Trophoblast cell (in vitro differentiated cells and primary cell): ENCODE measurements at regions not wholly inside any gene's neighbourhood (a gene's known extent, or its start where the extent isn't known, plus 50 kb on each side); places are given as distances from the start of the nearest gene placed in this dataset.

Source experiments
- DNase-seq, 2 donors: peaks; one replicate each; pipeline ENCODE4 v3.0.0-alpha.2; 2016
- H2AFZ ChIP-seq: 2 replicates; pipeline ENCODE4 v1.6.1; 2013; ENCODE audit warnings: low read length, moderate library complexity, mild to moderate bottlenecking; ENCODE audit not compliant: insufficient read depth, poor library complexity
- H2AK5ac ChIP-seq: 2 replicates; pipeline ENCODE4 v1.6.1; 2013; ENCODE audit warnings: mild to moderate bottlenecking, low read length
- H2BK120ac ChIP-seq: 2 replicates; pipeline ENCODE4 v1.6.1; 2013; ENCODE audit warnings: low read length, mild to moderate bottlenecking, moderate library complexity; ENCODE audit not compliant: insufficient read depth, poor library complexity
- H2BK12ac ChIP-seq: 2 replicates; pipeline ENCODE4 v1.6.1; 2013; ENCODE audit warnings: mild to moderate bottlenecking, low read length, moderate library complexity
- H2BK5ac ChIP-seq: 2 replicates; pipeline ENCODE4 v1.6.1; 2013; ENCODE audit warnings: low read length, low read depth, moderate library complexity, mild to moderate bottlenecking; ENCODE audit not compliant: poor library complexity
- H3K14ac ChIP-seq: 2 replicates; pipeline ENCODE4 v1.6.1; 2013; ENCODE audit warnings: mild to moderate bottlenecking, low read length
- H3K18ac ChIP-seq: 2 replicates; pipeline ENCODE4 v1.6.1; 2013; ENCODE audit warnings: mild to moderate bottlenecking, low read length
- H3K23ac ChIP-seq: 2 replicates; pipeline ENCODE4 v1.6.1; 2013; ENCODE audit warnings: low read length
- H3K27ac ChIP-seq: 2 replicates; pipeline ENCODE4 v1.5.1; 2013; ENCODE audit warnings: low read depth, mild to moderate bottlenecking, inconsistent platforms, low read length, moderate library complexity
- H3K27me3 ChIP-seq: 2 replicates; pipeline ENCODE4 v1.6.1; 2013; ENCODE audit warnings: inconsistent platforms, mild to moderate bottlenecking, low read length, moderate library complexity; ENCODE audit not compliant: insufficient read depth
- H3K36me3 ChIP-seq, 2 experiments: 1 replicate in 1 of 2; 2 replicates in 1 of 2; pipeline ENCODE4 v1.6.1; 2013; ENCODE audit warnings: low read length in 2 of 2, mild to moderate bottlenecking in 2 of 2, moderate library complexity in 1 of 2; ENCODE audit not compliant: insufficient read depth in 2 of 2, control insufficient read depth in 1 of 2
- H3K4ac ChIP-seq: 2 replicates; pipeline ENCODE4 v1.6.1; 2013; ENCODE audit warnings: low read depth, mild to moderate bottlenecking, low read length, moderate library complexity
- H3K4me1 ChIP-seq, 2 experiments: 1 replicate in 1 of 2; 2 replicates in 1 of 2; pipeline ENCODE4 v1.6.1; 2013; ENCODE audit warnings: low read length in 2 of 2, mild to moderate bottlenecking in 2 of 2, moderate library complexity in 1 of 2; ENCODE audit not compliant: insufficient read depth in 2 of 2, control insufficient read depth in 1 of 2
- H3K4me2 ChIP-seq: 2 replicates; pipeline ENCODE4 v1.6.1; 2013; ENCODE audit warnings: inconsistent platforms, mild to moderate bottlenecking, low read length, moderate library complexity
- H3K4me3 ChIP-seq: 2 replicates; pipeline ENCODE4 v1.5.1; 2013; ENCODE audit warnings: mild to moderate bottlenecking, low read depth, low read length, inconsistent platforms
- H3K79me1 ChIP-seq: one replicate; pipeline ENCODE4 v1.6.1; 2013; ENCODE audit warnings: low read length
- H3K79me2 ChIP-seq: 2 replicates; pipeline ENCODE4 v1.6.1; 2013; ENCODE audit warnings: low read length, mild to moderate bottlenecking; ENCODE audit not compliant: control insufficient read depth, insufficient read depth, poor library complexity
- H3K9ac ChIP-seq: 2 replicates; pipeline ENCODE4 v1.6.1; 2013; ENCODE audit warnings: mild to moderate bottlenecking, low read length
- H3K9me3 ChIP-seq: 2 replicates; pipeline ENCODE4 v1.6.1; 2013; ENCODE audit warnings: low read depth, mild to moderate bottlenecking, control low read depth, inconsistent platforms, low read length; ENCODE audit not compliant: insufficient read depth
- H4K12ac ChIP-seq: 2 replicates; pipeline ENCODE4 v1.6.1; 2013; ENCODE audit warnings: low read depth, mild to moderate bottlenecking, low read length, moderate library complexity
- H4K8ac ChIP-seq: 2 replicates; pipeline ENCODE4 v1.6.1; 2013; ENCODE audit warnings: low read depth, mild to moderate bottlenecking, low read length, moderate library complexity
- H4K91ac ChIP-seq: one replicate; pipeline ENCODE4 v1.6.1; 2013; ENCODE audit warnings: low read depth, mild to moderate bottlenecking, low read length, moderate library complexity
- WGBS: extraction: QIAGEN DNeasy Blood & Tissue Kit; methylation state at CpG from one replicate; pipeline ENCODE4 v1.1.7; 2013; ENCODE audit warnings: missing lambda C conversion rate; ENCODE audit not compliant: insufficient read length, insufficient coverage; ENCODE audit errors: extremely low coverage; 5-methylcytosine and 5-hydroxymethylcytosine counted together

DNA sequence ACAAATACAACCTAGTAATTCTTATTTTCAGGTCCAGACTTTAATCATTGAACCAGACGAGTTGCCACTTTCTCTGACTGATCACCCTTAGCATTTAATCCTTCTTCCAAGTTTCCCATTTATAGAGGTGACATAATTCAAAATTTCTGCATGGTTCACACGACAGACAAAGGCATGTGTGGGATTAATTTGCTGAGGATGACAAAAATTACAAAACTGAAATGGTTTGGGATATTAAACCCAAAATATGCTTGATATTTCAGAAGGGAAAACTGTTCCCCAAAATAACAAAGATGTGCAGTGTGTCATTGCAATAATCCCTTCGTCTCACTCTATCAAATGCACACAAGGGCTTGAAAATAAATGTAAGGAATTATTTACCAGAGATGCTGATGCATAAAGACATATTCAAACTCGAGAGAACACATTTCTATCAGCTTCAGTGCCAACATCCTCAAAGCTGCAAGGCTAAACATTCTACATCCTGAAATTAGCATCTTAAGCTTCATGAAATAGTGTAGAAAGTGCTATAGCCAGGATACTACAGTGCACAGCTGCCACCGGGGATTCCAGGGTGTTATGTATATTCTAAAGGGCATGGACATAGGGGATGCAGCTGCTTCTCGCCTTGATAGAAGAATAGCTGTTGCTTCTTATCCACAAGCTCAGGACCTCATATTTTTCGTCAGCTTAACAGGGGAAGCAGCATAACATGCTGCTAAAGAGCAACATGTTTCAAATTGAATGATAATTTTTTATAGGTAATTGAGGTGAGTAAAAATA lies 198.7 kb upstream of the SLITRK1 start:
- no CpG with 5 or more reads among the region's 7 CpGs for WGBS

DNA sequence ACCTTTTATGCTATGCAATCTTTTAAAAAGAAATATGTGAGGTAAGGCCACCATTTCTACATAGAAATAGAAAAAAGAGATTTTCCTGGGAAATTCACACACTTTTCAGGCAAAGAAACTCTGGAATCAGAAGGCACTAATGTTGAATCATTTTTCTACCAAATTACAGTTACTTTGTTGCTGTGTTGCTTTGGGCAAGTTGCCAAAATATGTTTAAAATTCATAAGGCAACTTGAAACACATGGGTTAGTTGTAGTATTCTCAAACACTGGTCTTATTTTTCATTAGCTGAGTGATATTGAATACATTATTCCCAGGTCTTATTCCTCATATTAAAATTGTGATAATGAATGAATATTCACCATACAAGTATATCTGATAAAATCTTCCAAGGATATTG lies 195.0 kb upstream of the SLITRK1 start:
- no peaks in the 10 kb centered on the region for H3K4me1 ChIP-seq
- DNase-seq: no peak
- H3K27me3 ChIP-seq: no peaks in the 10 kb centered on the region
- H3K9me3 ChIP-seq: no peaks in the 10 kb centered on the region
- no peak overlapping the region for H4K12ac ChIP-seq
- no peak overlapping the region for H3K14ac ChIP-seq
- H4K8ac ChIP-seq: no peak overlapping the region
- H4K91ac ChIP-seq: no peak overlapping the region
- H3K4ac ChIP-seq: no peak overlapping the region
- no peaks in the 10 kb centered on the region for H3K79me2 ChIP-seq
- no peak overlapping the region for H2AFZ ChIP-seq
- H2BK12ac ChIP-seq: no peak overlapping the region
- H3K79me1 ChIP-seq: no peaks in the 10 kb centered on the region
- H2BK120ac ChIP-seq: no peak overlapping the region
- no peak overlapping the region for H3K18ac ChIP-seq
- no peak overlapping the region for H2BK5ac ChIP-seq
- no peak overlapping the region for H3K4me2 ChIP-seq
- H3K4me3 ChIP-seq: no peak overlapping the region
- H3K9ac ChIP-seq: no peak overlapping the region
- H3K23ac ChIP-seq: no peak overlapping the region
- H3K36me3 ChIP-seq: no peaks in the 10 kb centered on the region
- H3K27ac ChIP-seq: no peak overlapping the region
- H2AK5ac ChIP-seq: no peak overlapping the region

More for the DNA sequence above, 198.7 kb upstream of the SLITRK1 start:
- H3K23ac ChIP-seq: no peak overlapping the region
- no peak overlapping the region for H3K14ac ChIP-seq
- H3K4me2 ChIP-seq: no peak overlapping the region
- no peak overlapping the region for H2AK5ac ChIP-seq
- H3K79me1 ChIP-seq: no peaks in the 10 kb centered on the region
- no peak overlapping the region for H2BK5ac ChIP-seq
- H4K8ac ChIP-seq: no peak overlapping the region
- no peaks in the 10 kb centered on the region for H3K36me3 ChIP-seq
- no peak overlapping the region for H3K9ac ChIP-seq
- H3K27me3 ChIP-seq: no peaks in the 10 kb centered on the region
- no peak overlapping the region for H3K4me3 ChIP-seq
- no peak for DNase-seq
- H3K9me3 ChIP-seq: no peaks in the 10 kb centered on the region
- H3K4ac ChIP-seq: no peak overlapping the region
- H2AFZ ChIP-seq: no peak overlapping the region
- H3K4me1 ChIP-seq: no peaks in the 10 kb centered on the region
- no peak overlapping the region for H4K12ac ChIP-seq
- H3K27ac ChIP-seq: no peak overlapping the region
- no peak overlapping the region for H4K91ac ChIP-seq
- no peak overlapping the region for H3K18ac ChIP-seq
- no peak overlapping the region for H2BK120ac ChIP-seq
- no peak overlapping the region for H2BK12ac ChIP-seq
- H3K79me2 ChIP-seq: no peaks in the 10 kb centered on the region

DNA sequence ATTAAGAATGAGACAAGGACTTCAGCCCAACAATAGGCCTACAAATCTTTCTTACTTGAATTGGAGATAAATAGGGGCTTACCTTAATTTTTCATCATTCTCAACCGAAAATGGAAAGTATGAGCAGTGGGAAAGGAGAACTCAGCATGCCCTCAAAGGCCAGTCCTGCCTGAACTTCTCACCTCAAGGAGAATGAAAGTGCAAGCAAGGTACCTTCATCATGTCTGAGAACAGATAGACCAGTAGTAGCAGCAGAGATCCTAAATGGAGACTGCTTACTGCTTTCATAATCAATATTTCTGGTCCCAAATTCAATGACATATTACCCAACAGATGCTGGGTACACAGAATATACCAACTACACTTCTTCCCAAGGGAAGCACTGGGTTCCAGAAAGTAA lies 194.0 kb upstream of the SLITRK1 start:
- H3K79me2 ChIP-seq: no peaks in the 10 kb centered on the region
- no peak overlapping the region for H3K4me3 ChIP-seq
- no peak overlapping the region for H2BK120ac ChIP-seq
- no peaks in the 10 kb centered on the region for H3K4me1 ChIP-seq
- no peak overlapping the region for H3K14ac ChIP-seq
- no peak overlapping the region for H2BK5ac ChIP-seq
- H3K9ac ChIP-seq: no peak overlapping the region
- H3K79me1 ChIP-seq: no peaks in the 10 kb centered on the region
- no peak overlapping the region for H3K4me2 ChIP-seq
- no peak overlapping the region for H3K27ac ChIP-seq
- no peak overlapping the region for H3K23ac ChIP-seq
- H3K9me3 ChIP-seq: no peaks in the 10 kb centered on the region
- DNase-seq: no peak
- no peak overlapping the region for H2AFZ ChIP-seq
- WGBS: no CpG with 5 or more reads among the region's 1 CpG
- no peaks in the 10 kb centered on the region for H3K27me3 ChIP-seq
- no peak overlapping the region for H3K4ac ChIP-seq
- no peak overlapping the region for H3K18ac ChIP-seq
- no peak overlapping the region for H2BK12ac ChIP-seq
- H3K36me3 ChIP-seq: no peaks in the 10 kb centered on the region
- H4K91ac ChIP-seq: no peak overlapping the region
- H4K12ac ChIP-seq: no peak overlapping the region
- H4K8ac ChIP-seq: no peak overlapping the region
- H2AK5ac ChIP-seq: no peak overlapping the region

DNA sequence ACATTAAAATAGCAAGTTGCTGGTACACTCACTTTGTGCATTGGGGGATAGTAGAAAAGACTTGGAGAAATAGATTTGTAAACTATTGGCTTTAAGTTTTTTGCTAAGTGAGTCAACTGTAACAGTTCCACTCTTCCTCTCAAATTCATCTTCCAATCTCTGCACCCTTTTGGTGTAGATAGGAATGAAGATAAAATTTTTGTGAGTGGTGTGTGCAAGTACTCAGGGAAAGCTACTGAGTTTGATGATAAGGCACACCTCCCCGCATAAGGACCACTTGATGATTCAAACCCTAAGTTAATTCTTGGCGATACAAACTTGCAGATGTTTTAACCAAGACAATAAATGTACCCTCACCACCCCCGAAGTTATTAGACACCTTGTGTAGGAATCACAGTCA lies 168.3 kb upstream of the SLITRK1 start:
- no peak overlapping the region for H4K12ac ChIP-seq
- no peak overlapping the region for H2AFZ ChIP-seq
- H3K4me2 ChIP-seq: no peak overlapping the region
- H2BK5ac ChIP-seq: no peak overlapping the region
- H2BK120ac ChIP-seq: no peak overlapping the region
- no peak overlapping the region for H4K8ac ChIP-seq
- H3K36me3 ChIP-seq: no peaks in the 10 kb centered on the region
- no peak overlapping the region for H3K4me3 ChIP-seq
- no peaks in the 10 kb centered on the region for H3K79me2 ChIP-seq
- no CpG with 5 or more reads among the region's 3 CpGs for WGBS
- no peak overlapping the region for H3K9ac ChIP-seq
- no peaks in the 10 kb centered on the region for H3K9me3 ChIP-seq
- no peak overlapping the region for H4K91ac ChIP-seq
- no peak overlapping the region for H3K23ac ChIP-seq
- H3K27me3 ChIP-seq: no peaks in the 10 kb centered on the region
- no peak overlapping the region for H3K4ac ChIP-seq
- no peak overlapping the region for H3K27ac ChIP-seq
- no peak for DNase-seq
- no peaks in the 10 kb centered on the region for H3K4me1 ChIP-seq
- H2AK5ac ChIP-seq: no peak overlapping the region
- no peaks in the 10 kb centered on the region for H3K79me1 ChIP-seq
- no peak overlapping the region for H3K14ac ChIP-seq
- no peak overlapping the region for H2BK12ac ChIP-seq
- no peak overlapping the region for H3K18ac ChIP-seq
